PC-9 (cell line): ENCODE measurements at regions not wholly inside any gene's neighbourhood (a gene's known extent, or its start where the extent isn't known, plus 50 kb on each side); places are given as distances from the start of the nearest gene placed in this dataset.

Experiments
- EZH2 ChIP-seq: fragments of 200-600 bp; sonication (generic); IDR thresholded peaks from 2 replicates; pipeline ENCODE4 v1.8.0; 2017; ENCODE audit warnings: antibody characterized with exemption, low read depth
- TF ChIP-seq, protein P1 (sequence below): fragments of 200-600 bp; sonication (generic); conservative IDR thresholded peaks from 2 replicates; pipeline ENCODE4 v1.6.1; 2017; ENCODE audit warnings: mixed run types, antibody characterized with exemption, mild to moderate bottlenecking, moderate library complexity

- no peak for TF ChIP-seq EZH2
- TF ChIP-seq, protein P1, sequence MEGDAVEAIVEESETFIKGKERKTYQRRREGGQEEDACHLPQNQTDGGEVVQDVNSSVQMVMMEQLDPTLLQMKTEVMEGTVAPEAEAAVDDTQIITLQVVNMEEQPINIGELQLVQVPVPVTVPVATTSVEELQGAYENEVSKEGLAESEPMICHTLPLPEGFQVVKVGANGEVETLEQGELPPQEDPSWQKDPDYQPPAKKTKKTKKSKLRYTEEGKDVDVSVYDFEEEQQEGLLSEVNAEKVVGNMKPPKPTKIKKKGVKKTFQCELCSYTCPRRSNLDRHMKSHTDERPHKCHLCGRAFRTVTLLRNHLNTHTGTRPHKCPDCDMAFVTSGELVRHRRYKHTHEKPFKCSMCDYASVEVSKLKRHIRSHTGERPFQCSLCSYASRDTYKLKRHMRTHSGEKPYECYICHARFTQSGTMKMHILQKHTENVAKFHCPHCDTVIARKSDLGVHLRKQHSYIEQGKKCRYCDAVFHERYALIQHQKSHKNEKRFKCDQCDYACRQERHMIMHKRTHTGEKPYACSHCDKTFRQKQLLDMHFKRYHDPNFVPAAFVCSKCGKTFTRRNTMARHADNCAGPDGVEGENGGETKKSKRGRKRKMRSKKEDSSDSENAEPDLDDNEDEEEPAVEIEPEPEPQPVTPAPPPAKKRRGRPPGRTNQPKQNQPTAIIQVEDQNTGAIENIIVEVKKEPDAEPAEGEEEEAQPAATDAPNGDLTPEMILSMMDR = no peak
Observed at GRCh38 chr1:37157634-37158033, 123.3 kb upstream of the GRIK3 start.
